T-cell (primary cell): ENCODE measurements at regions not wholly inside any gene's neighbourhood (a gene's known extent, or its start where the extent isn't known, plus 50 kb on each side); places are given as distances from the start of the nearest gene placed in this dataset.

Experiments
- ATAC-seq, 4 experiments: fragments of 200-7000 bp in 3 of 4; fragments of 150-1000 bp in 1 of 4; cut with Tn5 transposase; replicated peaks in 1 of 4; 1 replicate in 3 of 4; 2 replicates in 1 of 4; pipeline ENCODE4 v1.10.0; 2021; ENCODE audit warnings: moderate library complexity in 3 of 4, mild to moderate bottlenecking in 2 of 4, moderate number of reproducible peaks in 1 of 4
- CTCF ChIA-PET, 2 donors: fragments of 300-600 bp; sonication (Branson Sonifier 250); formaldehyde crosslinking; loops; one replicate each; lab custom pipeline; 2022; ENCODE audit warnings: antibody characterized with exemption in 2 of 2; lab: Charles Lee
- POLR2A ChIA-PET, 2 donors: fragments of 300-600 bp; sonication (Branson Sonifier 250); formaldehyde crosslinking; loops; one replicate each; lab custom pipeline; 2022; ENCODE audit warnings: antibody characterized with exemption in 2 of 2; lab: Charles Lee
- DNase-seq, 35 experiments: peaks; one replicate each; pipeline versions ENCODE4 v3.0.0 to v3.0.0-alpha.2; 2013 to 2023
- H3K27ac ChIP-seq: one replicate; pipeline ENCODE4 v1.5.1; 2013; ENCODE audit warnings: low read length
- H3K27me3 ChIP-seq, 2 experiments: replicated peaks in 1 of 2; 1 replicate in 1 of 2; 2 replicates in 1 of 2; pipeline versions ENCODE4 v1.6.1 to v1.7.0; 2013; ENCODE audit warnings: low read length in 1 of 2, mixed read lengths in 1 of 2; ENCODE audit not compliant: control insufficient read depth in 2 of 2, insufficient read depth in 2 of 2; ENCODE audit errors: extremely low read depth in 1 of 2
- H3K36me3 ChIP-seq, 2 donors: 1 replicate in 1 of 2; 2 replicates in 1 of 2; pipeline versions ENCODE4 v1.6.1 to v1.7.0; 2013; ENCODE audit warnings: low read length in 1 of 2; ENCODE audit not compliant: control insufficient read depth in 2 of 2, insufficient read depth in 1 of 2; ENCODE audit errors: extremely low read depth in 1 of 2
- H3K4me1 ChIP-seq, 2 experiments: 1 replicate in 1 of 2; 2 replicates in 1 of 2; pipeline versions ENCODE4 v1.6.1 to v1.7.0; 2013; ENCODE audit warnings: low read length in 2 of 2, mixed read lengths in 1 of 2; ENCODE audit not compliant: insufficient read depth in 2 of 2, control insufficient read depth in 1 of 2; ENCODE audit errors: extremely low read depth in 1 of 2
- H3K4me3 ChIP-seq, 2 donors: 1 replicate in 1 of 2; 2 replicates in 1 of 2; pipeline versions ENCODE4 v1.5.1 to v1.7.0; 2013; ENCODE audit warnings: mild to moderate bottlenecking in 2 of 2, low read length in 1 of 2, moderate library complexity in 1 of 2; ENCODE audit not compliant: control insufficient read depth in 1 of 2; ENCODE audit errors: extremely low read depth in 1 of 2
- H3K9me3 ChIP-seq: 2 replicates; pipeline ENCODE4 v1.7.0; 2013
- H3K27ac Mint-ChIP-seq, 2 donors: one replicate each; pipeline ENCODE4 v1.8.0; 2020 to 2021; ENCODE audit warnings: mild to moderate bottlenecking in 2 of 2, mixed read lengths in 2 of 2
- H3K27me3 Mint-ChIP-seq, 2 donors: one replicate each; pipeline ENCODE4 v1.8.0; 2021 to 2022; ENCODE audit warnings: mixed read lengths in 2 of 2
- H3K36me3 Mint-ChIP-seq: one replicate; pipeline ENCODE4 v1.8.0; 2021; ENCODE audit warnings: mixed read lengths
- H3K4me1 Mint-ChIP-seq, 3 donors: one replicate each; pipeline ENCODE4 v1.8.0; 2020 to 2022; ENCODE audit warnings: mixed read lengths in 3 of 3, mild to moderate bottlenecking in 1 of 3
- H3K4me3 Mint-ChIP-seq, 3 donors: one replicate each; pipeline ENCODE4 v1.8.0; 2020 to 2022; ENCODE audit warnings: mild to moderate bottlenecking in 3 of 3, mixed read lengths in 3 of 3, moderate library complexity in 3 of 3
- H3K9me3 Mint-ChIP-seq, 3 donors: one replicate each; pipeline ENCODE4 v1.8.0; 2020 to 2022; ENCODE audit warnings: mixed read lengths in 3 of 3
- WGBS: methylation state at CpG from one replicate; pipeline ENCODE4 v1.1.5; 2013; ENCODE audit warnings: missing lambda C conversion rate; ENCODE audit not compliant: insufficient coverage; 5-methylcytosine and 5-hydroxymethylcytosine counted together

DNA sequence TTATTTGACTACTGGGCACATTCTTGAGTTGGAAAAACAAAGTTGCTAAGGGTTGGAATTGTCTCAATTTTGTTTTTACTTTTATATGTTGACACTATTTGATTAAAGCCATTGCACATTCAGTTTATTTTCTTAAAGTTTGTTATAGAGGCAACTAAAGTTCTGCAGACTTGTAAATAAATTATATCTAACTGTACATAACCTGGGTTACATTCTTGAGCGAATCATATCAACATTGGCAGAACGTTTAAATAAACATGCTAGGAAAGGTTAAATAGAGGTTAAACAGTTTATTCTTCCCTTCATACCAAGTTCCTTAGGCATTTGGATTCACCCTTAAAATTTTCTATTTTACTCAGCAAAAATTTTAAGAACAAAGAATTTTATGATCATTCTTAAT lies 74.5 kb downstream of the UCHL1 start:
- Histone ChIP-seq H3K27ac (no peak overlapping the region), H3K36me3 (no peaks in the 10 kb centered on the region), H3K4me3 (no peak overlapping the region), H3K9me3 (no peaks in the 10 kb centered on the region), H3K4me1 (no peaks in the 10 kb centered on the region), H3K27me3 (no peaks in the 10 kb centered on the region)
- H3K27me3 Mint-ChIP-seq: peaks cover 0 to 15% of the 10 kb centered on the region in 2 donors
- POLR2A ChIA-PET: no interaction called here
- ATAC-seq (no peak), DNase-seq (no peak)
- no peaks in the 10 kb centered on the region for H3K4me1 Mint-ChIP-seq
- CTCF ChIA-PET: no interaction called here
- peaks cover 0 to 2% (median 0%) of the 10 kb centered on the region in 3 donors for H3K9me3 Mint-ChIP-seq
- H3K36me3 Mint-ChIP-seq: no peaks in the 10 kb centered on the region
- no peak overlapping the region for H3K4me3 Mint-ChIP-seq
- no peak overlapping the region for H3K27ac Mint-ChIP-seq
- WGBS: no CpG with 5 or more reads among the region's 2 CpGs

DNA sequence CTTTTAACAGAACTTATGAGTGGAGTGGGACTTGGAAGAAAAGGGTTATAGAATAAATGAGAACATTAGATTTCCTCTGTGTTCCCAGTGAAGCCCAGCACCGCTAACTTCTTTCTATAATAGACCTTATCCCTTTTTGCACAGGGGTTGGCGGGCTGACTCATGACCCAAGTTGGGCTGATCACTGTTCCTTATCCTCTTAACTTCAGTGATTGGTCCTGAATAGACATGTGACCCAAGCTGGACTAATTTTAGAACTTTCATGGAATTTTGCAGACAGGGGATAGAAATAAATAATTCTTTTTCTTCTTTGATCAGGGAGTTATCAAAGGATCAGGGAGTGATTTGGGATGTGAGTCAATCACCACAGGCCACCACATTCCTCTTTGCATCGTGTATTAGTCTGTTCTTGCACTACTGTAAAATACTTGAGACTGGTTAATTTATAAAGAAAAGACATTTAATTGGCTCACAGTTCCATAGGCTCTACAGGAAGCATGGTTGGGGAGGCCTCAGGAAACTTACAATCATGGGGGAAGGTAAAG lies 75.9 kb downstream of the UCHL1 start:
- no peaks in the 10 kb centered on the region for H3K9me3 ChIP-seq
- WGBS: no CpG with 5 or more reads among the region's 3 CpGs
- H3K4me3 ChIP-seq: no peak overlapping the region
- ChIA-PET POLR2A (no interaction called here), CTCF (no interaction called here)
- no peak overlapping the region for H3K27ac ChIP-seq
- no peaks in the 10 kb centered on the region for H3K4me1 ChIP-seq
- H3K27ac Mint-ChIP-seq: no peak overlapping the region
- H3K36me3 ChIP-seq: no peaks in the 10 kb centered on the region
- no peak for DNase-seq
- H3K27me3 Mint-ChIP-seq: peaks cover 0 to 13% of the 10 kb centered on the region in 2 donors
- no peak overlapping the region for H3K4me3 Mint-ChIP-seq
- no peaks in the 10 kb centered on the region for H3K4me1 Mint-ChIP-seq
- peaks cover 0 to 2% (median 0%) of the 10 kb centered on the region in 3 donors for H3K9me3 Mint-ChIP-seq
- no peaks in the 10 kb centered on the region for H3K36me3 Mint-ChIP-seq
- no peak for ATAC-seq
- H3K27me3 ChIP-seq: no peaks in the 10 kb centered on the region

DNA sequence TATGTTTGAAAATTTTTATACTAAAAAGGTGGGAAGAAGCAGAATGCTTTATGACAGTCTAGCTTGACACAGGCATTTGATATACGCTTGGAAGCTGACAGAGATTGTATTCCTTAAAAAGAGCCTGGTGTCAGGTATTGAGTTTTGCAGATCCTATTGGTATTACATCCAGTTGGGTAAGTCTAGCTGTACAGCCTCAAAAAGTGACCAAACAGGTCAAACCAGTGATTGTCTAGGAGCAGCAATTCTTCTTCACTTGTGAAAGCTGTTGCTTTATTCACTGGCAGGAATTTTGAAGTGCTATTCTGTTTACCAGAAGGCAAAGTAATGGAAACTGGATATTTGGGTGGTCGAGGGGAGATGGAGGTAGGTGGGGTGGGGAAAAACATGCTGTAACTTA lies 77.5 kb downstream of the UCHL1 start:
- Mint-ChIP-seq H3K4me1 (no peaks in the 10 kb centered on the region), H3K27ac (no peak overlapping the region), H3K4me3 (no peak overlapping the region), H3K9me3 (peaks cover 0 to 8% (median 4%) of the 10 kb centered on the region in 3 donors), H3K36me3 (no peaks in the 10 kb centered on the region), H3K27me3 (peaks cover 0 to 8% of the 10 kb centered on the region in 2 donors)
- Histone ChIP-seq H3K36me3 (no peaks in the 10 kb centered on the region), H3K9me3 (no peaks in the 10 kb centered on the region), H3K4me3 (no peak overlapping the region), H3K4me1 (no peaks in the 10 kb centered on the region), H3K27ac (no peak overlapping the region), H3K27me3 (no peaks in the 10 kb centered on the region)
- WGBS: 62% methylated on average over 2 of the region's 2 CpGs
- ChIA-PET CTCF (interaction anchor here in 1 of 2 donors (0.6 kb wide), 1 partner anchor 353 kb away, joined by 4 read pairs; no protein-coding TSS in a partner anchor), POLR2A (no interaction called here)
- no peak for ATAC-seq
- no peak for DNase-seq

DNA sequence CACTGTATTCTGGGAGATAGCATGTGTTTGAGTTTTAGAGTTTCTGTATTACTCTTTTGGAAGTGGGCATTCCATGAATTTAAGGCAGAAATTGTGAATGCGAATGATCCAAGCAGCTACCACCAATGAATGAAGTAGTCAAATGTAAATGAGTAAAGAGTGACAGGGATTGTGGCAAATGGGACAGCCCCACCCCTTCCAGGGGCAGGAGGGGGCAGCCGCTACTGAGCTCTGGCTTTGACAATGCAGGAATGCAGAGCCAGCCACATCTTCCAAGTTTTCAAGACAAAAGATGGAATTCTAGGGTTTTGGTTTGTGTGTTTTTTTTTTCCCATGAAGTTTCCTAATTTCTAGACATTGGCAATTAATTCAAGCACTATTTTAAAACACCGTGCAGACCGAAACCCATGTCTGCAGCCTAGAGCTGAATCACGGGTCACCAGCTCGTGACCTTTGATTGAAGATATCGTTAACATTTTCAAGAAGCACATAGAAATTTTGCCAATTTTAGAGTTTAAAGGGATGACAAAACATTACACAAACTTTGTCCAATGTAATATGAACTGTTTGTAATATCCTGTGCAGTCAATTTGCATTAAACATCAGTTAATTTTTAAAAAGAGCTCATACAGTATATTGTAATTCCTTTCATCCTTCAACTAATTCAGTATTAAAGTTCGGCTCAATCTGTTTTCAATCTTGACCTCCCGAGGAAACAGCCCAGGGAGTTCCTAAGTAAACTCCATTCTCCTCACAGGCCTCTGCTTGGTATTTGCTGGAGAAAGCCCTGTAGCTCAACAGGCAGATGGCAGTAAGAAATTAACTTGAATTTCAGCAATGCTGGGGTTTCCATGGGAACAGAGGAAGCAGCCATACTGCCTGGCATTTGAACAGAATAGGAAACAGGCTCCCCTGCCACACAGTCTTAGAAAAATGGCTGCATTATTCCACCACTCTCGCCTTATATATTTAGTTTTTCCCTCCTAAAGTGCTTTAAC lies 83.4 kb downstream of the UCHL1 start:
- Mint-ChIP-seq H3K4me1 (no peaks in the 10 kb centered on the region), H3K9me3 (peaks cover 0 to 12% (median 4%) of the 10 kb centered on the region in 3 donors), H3K27me3 (peaks cover 0 to 3% of the 10 kb centered on the region in 2 donors), H3K4me3 (no peak overlapping the region), H3K36me3 (no peaks in the 10 kb centered on the region), H3K27ac (no peak overlapping the region)
- H3K9me3 ChIP-seq: no peaks in the 10 kb centered on the region
- no peak for ATAC-seq
- ChIA-PET POLR2A (no interaction called here), CTCF (interaction anchor here (0.5 to 0.7 kb wide), 2 partner anchors 521 to 1094 kb away, joined by 3 read pairs; no protein-coding TSS in a partner anchor)
- H3K27ac ChIP-seq: no peak overlapping the region
- no peak for DNase-seq
- H3K27me3 ChIP-seq: no peaks in the 10 kb centered on the region
- no peaks in the 10 kb centered on the region for H3K4me1 ChIP-seq
- no peaks in the 10 kb centered on the region for H3K36me3 ChIP-seq
- WGBS: no CpG with 5 or more reads among the region's 10 CpGs
- no peak overlapping the region for H3K4me3 ChIP-seq

DNA sequence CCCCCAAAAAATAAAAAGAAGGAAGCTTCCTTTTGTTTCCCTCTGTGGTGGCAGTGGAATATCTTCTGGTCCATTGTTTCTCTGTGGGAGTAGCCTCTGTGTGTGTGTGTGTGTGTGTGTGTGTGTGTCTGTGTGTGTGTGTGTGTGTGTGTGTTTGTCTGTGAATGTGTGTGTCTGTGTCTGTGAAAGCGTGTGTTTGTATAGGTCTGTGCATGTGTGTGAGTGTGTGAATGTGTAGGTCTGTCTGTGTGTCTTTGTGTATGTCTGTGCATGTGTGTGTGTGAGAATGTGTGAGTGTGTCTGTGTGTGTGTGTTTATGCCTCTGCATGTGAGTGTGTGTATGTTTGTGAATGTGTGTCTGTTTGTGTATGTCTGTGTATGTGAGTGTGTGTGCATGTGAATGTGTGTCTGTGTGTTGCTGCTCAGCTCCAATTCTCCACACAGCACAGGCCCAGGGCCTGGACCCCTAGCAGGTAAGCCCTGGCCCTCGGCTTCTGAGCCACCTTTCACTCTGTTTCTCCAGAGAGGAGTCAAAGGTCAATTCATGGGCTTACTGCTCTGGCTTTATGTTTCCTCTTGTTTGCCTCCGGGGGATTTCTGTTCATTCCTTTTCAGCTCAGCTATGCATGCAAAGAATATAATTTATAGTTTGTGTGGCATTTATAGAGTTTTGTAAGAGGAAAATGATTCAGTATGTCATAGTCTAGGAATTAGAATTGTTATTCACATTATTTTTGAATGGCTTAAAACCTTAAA lies 89.8 kb downstream of the UCHL1 start:
- H3K4me1 ChIP-seq: no peaks in the 10 kb centered on the region
- Mint-ChIP-seq H3K4me3 (no peak overlapping the region), H3K27ac (no peak overlapping the region), H3K27me3 (peaks cover 3% of the 10 kb centered on the region in 2 donors), H3K4me1 (no peaks in the 10 kb centered on the region), H3K9me3 (peaks cover 2 to 3% (median 3%) of the 10 kb centered on the region in 3 donors), H3K36me3 (no peaks in the 10 kb centered on the region)
- H3K4me3 ChIP-seq: no peak overlapping the region
- WGBS: 70% methylated on average over 2 of the region's 3 CpGs
- no peak for DNase-seq
- no peaks in the 10 kb centered on the region for H3K27me3 ChIP-seq
- no peaks in the 10 kb centered on the region for H3K36me3 ChIP-seq
- no peaks in the 10 kb centered on the region for H3K9me3 ChIP-seq
- no peak overlapping the region for H3K27ac ChIP-seq
- ATAC-seq: no peak
- ChIA-PET CTCF (no interaction called here), POLR2A (no interaction called here)

DNA sequence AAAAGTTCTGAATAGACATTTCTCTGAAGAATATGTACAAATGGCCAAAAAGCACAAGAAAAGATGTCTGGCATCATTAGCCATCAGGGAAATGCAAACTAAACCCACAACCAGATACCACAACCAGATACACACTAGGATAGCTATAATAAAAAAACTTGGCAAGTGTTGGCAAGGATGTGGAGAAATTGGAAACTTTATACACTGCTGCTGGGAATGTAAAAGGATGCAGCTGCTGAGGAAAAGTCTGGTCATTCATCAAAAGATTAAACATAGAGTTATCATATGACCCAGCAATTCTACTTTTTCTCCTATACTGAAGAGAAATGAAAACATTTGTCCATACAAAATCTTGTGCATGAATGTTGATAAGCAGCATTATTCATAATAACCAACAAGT lies 92.3 kb downstream of the UCHL1 start:
- Mint-ChIP-seq H3K4me3 (no peak overlapping the region), H3K4me1 (no peaks in the 10 kb centered on the region), H3K36me3 (no peaks in the 10 kb centered on the region), H3K27me3 (peaks cover 3 to 5% of the 10 kb centered on the region in 2 donors), H3K27ac (no peak overlapping the region), H3K9me3 (peaks cover 2 to 9% (median 3%) of the 10 kb centered on the region in 3 donors)
- H3K9me3 ChIP-seq: no peaks in the 10 kb centered on the region
- H3K27me3 ChIP-seq: no peaks in the 10 kb centered on the region
- H3K4me1 ChIP-seq: no peaks in the 10 kb centered on the region
- no peak overlapping the region for H3K27ac ChIP-seq
- ChIA-PET CTCF (no interaction called here), POLR2A (no interaction called here)
- H3K36me3 ChIP-seq: no peaks in the 10 kb centered on the region
- DNase-seq (no peak), ATAC-seq (no peak)
- H3K4me3 ChIP-seq: no peak overlapping the region
